Ascending aorta (tissue), 2 donors: ENCODE measurements at regions not wholly inside any gene's neighbourhood (a gene's known extent, or its start where the extent isn't known, plus 50 kb on each side); places are given as distances from the start of the nearest gene placed in this dataset.

Experiments used
- DNase-seq, 2 donors: peaks; one replicate each; pipeline ENCODE4 v3.0.0-alpha.2; 2019; ENCODE audit warnings: low spot score in 2 of 2
- H3K27ac ChIP-seq, 2 donors: fragments of 200-600 bp; sonication (generic); one replicate each; pipeline ENCODE4 v1.5.1; 2016 to 2017; ENCODE audit warnings: mild to moderate bottlenecking in 1 of 2
- H3K27me3 ChIP-seq: fragments of 200-600 bp; sonication (generic); one replicate; pipeline ENCODE4 v1.5.1; 2017
- H3K36me3 ChIP-seq, 2 donors: fragments of 200-600 bp; sonication (generic); one replicate each; pipeline ENCODE4 v1.5.1; 2016
- H3K4me1 ChIP-seq, 2 donors: fragments of 200-600 bp; sonication (generic); one replicate each; pipeline ENCODE4 v1.5.1; 2016 to 2017; ENCODE audit warnings: mild to moderate bottlenecking in 1 of 2
- H3K4me3 ChIP-seq, 2 donors: fragments of 200-600 bp; sonication (generic); one replicate each; pipeline ENCODE4 v1.5.1; 2016 to 2017; ENCODE audit warnings: mild to moderate bottlenecking in 1 of 2
- H3K9me3 ChIP-seq, 2 donors: fragments of 200-600 bp; sonication (generic); one replicate each; pipeline ENCODE4 v1.5.1; 2016
- intact Hi-C: fragments of 100-400 bp; cut with DNase I; formaldehyde crosslinking; loops from one replicate; pipeline ENCODE4 v1.15.1; 2023
- TF ChIP-seq, protein P1 (sequence below), 3 experiments: fragments of 200-600 bp in 2 of 3; fragments of 450-650 bp in 1 of 3; sonication (generic) in 2 of 3; IDR thresholded peaks; one replicate each; pipeline ENCODE4 v1.5.1; 2016 to 2019; ENCODE audit warnings: antibody characterized with exemption in 3 of 3, mild to moderate bottlenecking in 1 of 3, moderate library complexity in 1 of 3

- Histone ChIP-seq H3K36me3 (no peaks in the 10 kb centered on the region), H3K9me3 (no peaks in the 10 kb centered on the region), H3K27ac (no peak overlapping the region), H3K4me1 (no peaks in the 10 kb centered on the region), H3K4me3 (no peak overlapping the region), H3K27me3 (no peaks in the 10 kb centered on the region)
- intact Hi-C loops = no loop called here
- DNase-seq = no peak
- TF ChIP-seq, protein P1, sequence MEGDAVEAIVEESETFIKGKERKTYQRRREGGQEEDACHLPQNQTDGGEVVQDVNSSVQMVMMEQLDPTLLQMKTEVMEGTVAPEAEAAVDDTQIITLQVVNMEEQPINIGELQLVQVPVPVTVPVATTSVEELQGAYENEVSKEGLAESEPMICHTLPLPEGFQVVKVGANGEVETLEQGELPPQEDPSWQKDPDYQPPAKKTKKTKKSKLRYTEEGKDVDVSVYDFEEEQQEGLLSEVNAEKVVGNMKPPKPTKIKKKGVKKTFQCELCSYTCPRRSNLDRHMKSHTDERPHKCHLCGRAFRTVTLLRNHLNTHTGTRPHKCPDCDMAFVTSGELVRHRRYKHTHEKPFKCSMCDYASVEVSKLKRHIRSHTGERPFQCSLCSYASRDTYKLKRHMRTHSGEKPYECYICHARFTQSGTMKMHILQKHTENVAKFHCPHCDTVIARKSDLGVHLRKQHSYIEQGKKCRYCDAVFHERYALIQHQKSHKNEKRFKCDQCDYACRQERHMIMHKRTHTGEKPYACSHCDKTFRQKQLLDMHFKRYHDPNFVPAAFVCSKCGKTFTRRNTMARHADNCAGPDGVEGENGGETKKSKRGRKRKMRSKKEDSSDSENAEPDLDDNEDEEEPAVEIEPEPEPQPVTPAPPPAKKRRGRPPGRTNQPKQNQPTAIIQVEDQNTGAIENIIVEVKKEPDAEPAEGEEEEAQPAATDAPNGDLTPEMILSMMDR (IDR thresholded peaks at IDR 0.05) = no peak
Measured at GRCh38 chr7:41621953-41622831, 80.7 kb downstream of the INHBA start.

- Histone ChIP-seq H3K27ac (no peak overlapping the region), H3K4me1 (no peaks in the 10 kb centered on the region), H3K9me3 (no peaks in the 10 kb centered on the region), H3K27me3 (no peaks in the 10 kb centered on the region), H3K36me3 (no peaks in the 10 kb centered on the region), H3K4me3 (no peak overlapping the region)
- intact Hi-C loops = no loop called here
- TF ChIP-seq, protein P1 (IDR thresholded peaks at IDR 0.05) = no peak
- DNase-seq = no peak
Measured at GRCh38 chr7:41617987-41618386, 84.9 kb downstream of the INHBA start.

DNA sequence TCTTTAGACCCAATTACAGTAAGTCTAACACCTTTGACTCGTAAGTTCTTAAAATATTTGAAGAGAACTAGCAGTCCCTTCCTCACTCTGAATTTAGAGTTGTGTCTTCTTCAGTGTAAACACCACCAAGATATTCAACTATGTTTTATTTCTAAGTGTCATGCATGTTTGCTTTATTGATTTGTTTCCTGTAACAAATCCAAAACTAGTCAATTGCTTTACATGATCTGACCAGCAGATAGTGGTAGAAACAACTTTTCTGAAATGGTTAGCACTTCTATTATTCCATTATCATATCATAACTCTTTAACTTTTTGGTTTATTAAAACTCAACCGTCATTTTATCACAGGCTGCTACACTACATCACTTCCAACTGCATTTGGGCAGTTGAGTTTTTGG lies 90.1 kb downstream of the INHBA start:
- no peaks in the 10 kb centered on the region for H3K27me3 ChIP-seq
- H3K27ac ChIP-seq = no peak overlapping the region
- H3K36me3 ChIP-seq = no peaks in the 10 kb centered on the region
- no peaks in the 10 kb centered on the region for H3K4me1 ChIP-seq
- no peak overlapping the region for H3K4me3 ChIP-seq
- TF ChIP-seq, protein P1 (IDR thresholded peaks at IDR 0.05) = no peak
- H3K9me3 ChIP-seq = no peaks in the 10 kb centered on the region
- no peak for DNase-seq
- intact Hi-C loops = no loop called here

- no peaks in the 10 kb centered on the region for H3K27me3 ChIP-seq
- no peaks in the 10 kb centered on the region for H3K9me3 ChIP-seq
- H3K4me3 ChIP-seq = no peak overlapping the region
- TF ChIP-seq, protein P1 (IDR thresholded peaks at IDR 0.05) = no peak
- no peaks in the 10 kb centered on the region for H3K36me3 ChIP-seq
- no peak overlapping the region for H3K27ac ChIP-seq
- no peak for DNase-seq
- H3K4me1 ChIP-seq = no peaks in the 10 kb centered on the region
- intact Hi-C loops = no loop called here
Measured at GRCh38 chr7:41612386-41612785, 90.5 kb downstream of the INHBA start.

GRCh38 chr7:41608447-41608846 lies 94.4 kb downstream of the INHBA start:
- Histone ChIP-seq H3K36me3 (no peaks in the 10 kb centered on the region), H3K4me1 (no peaks in the 10 kb centered on the region), H3K27me3 (no peaks in the 10 kb centered on the region), H3K9me3 (no peaks in the 10 kb centered on the region), H3K27ac (no peak overlapping the region), H3K4me3 (no peak overlapping the region)
- DNase-seq = no peak
- intact Hi-C loops = no loop called here
- TF ChIP-seq, protein P1 (IDR thresholded peaks at IDR 0.05) = no peak
